H1 (cell line): ENCODE measurements at regions not wholly inside any gene's neighbourhood (a gene's known extent, or its start where the extent isn't known, plus 50 kb on each side); places are given as distances from the start of the nearest gene placed in this dataset.
"Not testable (repeated sequence)": the region's sequence is repeated elsewhere in the genome, so short reads cannot be mapped to it uniquely, and the experiment has no call there.

Source experiments
- CTCF ChIA-PET: fragments of 300-600 bp; sonication (Branson Sonifier 250); formaldehyde crosslinking; loops from one replicate; lab custom pipeline; 2021; ENCODE audit not compliant: partially characterized antibody; lab: Charles Lee
- POLR2A ChIA-PET: fragments of 300-600 bp; sonication (Branson Sonifier 250); formaldehyde crosslinking; loops from one replicate; lab custom pipeline; 2021; ENCODE audit warnings: inconsistent platforms; ENCODE audit not compliant: partially characterized antibody; lab: Charles Lee
- DNase-seq, 2 experiments: peaks; one replicate each; pipeline versions ENCODE4 v3.0.0 to v3.0.0-alpha.2; 2010 to 2022; ENCODE audit warnings: low spot score in 2 of 2, low read depth in 1 of 2, mixed read lengths in 1 of 2
- FAIRE-seq: peaks from 2 replicates; lab custom pipeline; 2011; peaks lifted over from hg19 to GRCh38; lab: Jason Lieb, UNC
- H2AFZ ChIP-seq: 2 replicates; pipeline ENCODE4 v1.8.1; 2012; ENCODE audit warnings: low read length, inconsistent platforms
- H2AK5ac ChIP-seq: 2 replicates; pipeline ENCODE4 v1.6.1; 2013; ENCODE audit warnings: low read depth, low read length
- H2BK120ac ChIP-seq: replicated peaks from 2 replicates; pipeline ENCODE3; 2013; ENCODE audit warnings: low read depth, low read length, inconsistent platforms
- H2BK12ac ChIP-seq: 2 replicates; pipeline ENCODE4 v1.6.1; 2013; ENCODE audit warnings: low read depth, low read length
- H2BK15ac ChIP-seq: 2 replicates; pipeline ENCODE4 v1.6.1; 2013; ENCODE audit warnings: low read length
- H2BK20ac ChIP-seq: 2 replicates; pipeline ENCODE4 v1.6.1; 2013; ENCODE audit warnings: low read length
- H2BK5ac ChIP-seq: 2 replicates; pipeline ENCODE4 v1.6.1; 2013; ENCODE audit warnings: low read depth, low read length
- H3K14ac ChIP-seq: 2 replicates; pipeline ENCODE4 v1.6.1; 2013; ENCODE audit warnings: inconsistent platforms; ENCODE audit not compliant: insufficient read length
- H3K18ac ChIP-seq: 2 replicates; pipeline ENCODE4 v1.6.1; 2013; ENCODE audit warnings: low read length; ENCODE audit errors: extremely low read depth
- H3K23ac ChIP-seq: 2 replicates; pipeline ENCODE4 v1.6.1; 2013; ENCODE audit warnings: inconsistent platforms; ENCODE audit not compliant: insufficient read length
- H3K23me2 ChIP-seq: 2 replicates; pipeline ENCODE4 v1.6.1; 2013; ENCODE audit warnings: low read depth, low read length
- H3K27ac ChIP-seq: 2 replicates; pipeline ENCODE4 v1.6.1; 2011; ENCODE audit warnings: low read depth, low read length, inconsistent platforms
- H3K27me3 ChIP-seq, 4 experiments: replicated peaks in 1 of 4; 1 replicate in 1 of 4; 2 replicates in 3 of 4; pipeline versions ENCODE4 v1.6.1 to v1.8.1; 2011 to 2013; ENCODE audit warnings: low read length in 3 of 4, mild to moderate bottlenecking in 3 of 4, inconsistent platforms in 2 of 4, mixed read lengths in 2 of 4, moderate library complexity in 1 of 4; ENCODE audit not compliant: control insufficient read depth in 3 of 4, insufficient read depth in 3 of 4; ENCODE audit errors: extremely low read depth in 1 of 4
- H3K36me3 ChIP-seq, 4 experiments: 2 replicates each; pipeline versions ENCODE4 v1.6.1 to v1.8.1; 2011 to 2013; ENCODE audit warnings: mild to moderate bottlenecking in 4 of 4, low read length in 3 of 4, moderate library complexity in 2 of 4, control low read depth in 1 of 4, inconsistent platforms in 1 of 4; ENCODE audit not compliant: insufficient read depth in 4 of 4, control insufficient read depth in 2 of 4
- H3K4ac ChIP-seq: replicated peaks from 2 replicates; pipeline ENCODE3; 2013; ENCODE audit warnings: low read length, low read depth, mixed read lengths, inconsistent platforms; ENCODE audit not compliant: insufficient read length
- H3K4me1 ChIP-seq, 4 experiments: replicated peaks in 1 of 4; 1 replicate in 1 of 4; 2 replicates in 3 of 4; pipeline versions ENCODE4 v1.6.1 to v1.8.1; 2011 to 2013; ENCODE audit warnings: low read length in 3 of 4, inconsistent platforms in 2 of 4, mixed read lengths in 1 of 4; ENCODE audit not compliant: insufficient read depth in 4 of 4, control insufficient read depth in 3 of 4
- H3K4me2 ChIP-seq, 2 experiments: 2 replicates each; pipeline versions ENCODE4 v1.6.1 to v1.8.1; 2011 to 2013; ENCODE audit warnings: low read depth in 2 of 2, low read length in 2 of 2, control low read depth in 1 of 2, inconsistent platforms in 1 of 2, mild to moderate bottlenecking in 1 of 2; ENCODE audit not compliant: insufficient read depth in 1 of 2
- H3K4me3 ChIP-seq, 4 experiments: fragments of 200-600, 300-600 bp in 1 of 4; sonication (generic), shearing (Covaris generic), sonication (Bioruptor Twin) in 1 of 4; 2 replicates each; pipeline versions ENCODE4 v1.5.1 to v1.8.1; 2011 to 2016; ENCODE audit warnings: low read length in 4 of 4, low read depth in 3 of 4, control low read depth in 2 of 4, inconsistent platforms in 2 of 4, mild to moderate bottlenecking in 2 of 4, mixed read lengths in 1 of 4, moderate library complexity in 1 of 4; ENCODE audit not compliant: insufficient read depth in 2 of 4; ENCODE audit errors: extremely low read depth in 1 of 4
- H3K56ac ChIP-seq: replicated peaks from 2 replicates; pipeline ENCODE3; 2013; ENCODE audit warnings: low read depth, mild to moderate bottlenecking, mixed read lengths, low read length, inconsistent platforms; ENCODE audit not compliant: insufficient read length
- H3K79me1 ChIP-seq: 2 replicates; pipeline ENCODE4 v1.6.1; 2013; ENCODE audit warnings: low read depth, low read length, control low read depth
- H3K79me2 ChIP-seq, 2 experiments: 2 replicates each; pipeline versions ENCODE4 v1.6.1 to v1.8.1; 2012 to 2013; ENCODE audit warnings: low read length in 2 of 2, mild to moderate bottlenecking in 2 of 2, inconsistent platforms in 1 of 2; ENCODE audit not compliant: insufficient read depth in 2 of 2, control insufficient read depth in 1 of 2
- H3K9ac ChIP-seq, 4 experiments: replicated peaks in 1 of 4; 1 replicate in 1 of 4; 2 replicates in 3 of 4; pipeline versions ENCODE4 v1.6.1 to v1.8.1; 2011 to 2013; ENCODE audit warnings: low read depth in 3 of 4, low read length in 3 of 4, control low read depth in 2 of 4, mild to moderate bottlenecking in 2 of 4, moderate library complexity in 2 of 4, inconsistent platforms in 1 of 4; ENCODE audit errors: extremely low read depth in 1 of 4
- H3K9me3 ChIP-seq, 2 experiments: 2 replicates each; pipeline versions ENCODE4 v1.6.1 to v1.8.1; 2012 to 2013; ENCODE audit warnings: mild to moderate bottlenecking in 2 of 2, moderate library complexity in 2 of 2, control low read depth in 1 of 2, inconsistent platforms in 1 of 2, low read depth in 1 of 2, low read length in 1 of 2, mixed read lengths in 1 of 2; ENCODE audit not compliant: insufficient read depth in 2 of 2
- H4K20me1 ChIP-seq, 2 experiments: replicated peaks in 1 of 2; 2 replicates each; pipeline versions ENCODE3 to v1.8.1; 2011 to 2013; ENCODE audit warnings: inconsistent platforms in 2 of 2, low read length in 2 of 2, mild to moderate bottlenecking in 1 of 2; ENCODE audit not compliant: insufficient read depth in 2 of 2, control insufficient read depth in 1 of 2
- H4K5ac ChIP-seq: 2 replicates; pipeline ENCODE4 v1.6.1; 2013; ENCODE audit warnings: low read length, low read depth, mixed read lengths, inconsistent platforms; ENCODE audit not compliant: insufficient read length
- H4K8ac ChIP-seq: 2 replicates; pipeline ENCODE4 v1.8.0; 2013; ENCODE audit warnings: mild to moderate bottlenecking, moderate library complexity, low read length, inconsistent platforms; ENCODE audit not compliant: insufficient read depth; ENCODE audit errors: extremely low read depth
- H4K91ac ChIP-seq: replicated peaks from 2 replicates; pipeline ENCODE3; 2013; ENCODE audit warnings: low read length, mixed read lengths, inconsistent platforms; ENCODE audit not compliant: insufficient read length
- WGBS, 2 experiments: shearing (Covaris generic) in 1 of 2; methylation state at CpG; one replicate each; pipeline versions ENCODE4 v1.1.6 to v1.1.7; 2013 to 2015; ENCODE audit warnings: low lambda C conversion rate in 2 of 2, mixed read lengths in 2 of 2, inconsistent platforms in 1 of 2, low coverage in 1 of 2, missing lambda C conversion rate in 1 of 2; ENCODE audit not compliant: insufficient replicate concordance in 2 of 2, insufficient coverage in 1 of 2, insufficient read length in 1 of 2; ENCODE audit errors: extremely low coverage in 1 of 2, missing lambda C conversion rate in 1 of 2; 5-methylcytosine and 5-hydroxymethylcytosine counted together

DNA sequence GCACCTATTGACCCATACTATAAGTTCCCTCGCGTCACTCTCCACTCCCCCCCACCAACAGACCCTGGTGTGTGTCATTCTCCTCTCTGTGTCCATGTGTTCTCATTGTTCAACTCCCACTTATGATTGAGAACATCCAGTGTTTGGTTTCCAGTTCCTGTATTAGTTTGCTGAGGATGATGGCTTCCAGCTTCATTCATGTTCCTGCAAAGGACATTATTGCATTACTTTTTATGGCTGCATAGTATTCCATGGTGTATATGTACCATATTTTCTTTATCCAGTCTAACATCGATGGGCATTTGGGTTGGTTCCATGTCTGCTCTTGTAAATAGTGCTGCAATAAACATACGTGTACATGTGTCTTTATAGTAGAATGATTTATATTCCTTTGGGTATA is 709.6 kb upstream of the ZNF608 start:
- DNase-seq, H3K14ac ChIP-seq, H4K20me1 ChIP-seq, H2BK120ac ChIP-seq, H3K9ac ChIP-seq, H2BK12ac ChIP-seq, H2AFZ ChIP-seq, H3K4me2 ChIP-seq, H3K23ac ChIP-seq, H3K56ac ChIP-seq, H4K5ac ChIP-seq, H3K18ac ChIP-seq, H3K36me3 ChIP-seq, H4K91ac ChIP-seq, FAIRE-seq, H2AK5ac ChIP-seq, H2BK15ac ChIP-seq, H3K79me2 ChIP-seq, H2BK5ac ChIP-seq, H4K8ac ChIP-seq, H3K27ac ChIP-seq, H3K27me3 ChIP-seq, H3K4me3 ChIP-seq, CTCF ChIA-PET, H3K4ac ChIP-seq, POLR2A ChIA-PET, H3K23me2 ChIP-seq, H2BK20ac ChIP-seq, H3K79me1 ChIP-seq, H3K4me1 ChIP-seq: not testable (repeated sequence)
- H3K9me3 ChIP-seq: peaks cover 7 to 12% of the 10 kb centered on the region in 2 experiments; a peak in 3 of 4 replicates
- 96% methylated on average over 4 of the region's 4 CpGs; no CpG with 5 or more reads in 1 of the 2 experiments for WGBS, 2 experiments
